HG03060 (cell line): ENCODE measurements at regions not wholly inside any gene's neighbourhood (a gene's known extent, or its start where the extent isn't known, plus 50 kb on each side); places are given as distances from the start of the nearest gene placed in this dataset.

Experiments used
- ATAC-seq: cut with Tn5 transposase; IDR thresholded peaks from one replicate; pipeline ENCODE4 v1.9.1; 2021; ENCODE audit warnings: low read depth, moderate number of reproducible peaks; ENCODE audit not compliant: unreplicated experiment

- ATAC-seq: no peak
Measured at GRCh38 chr16:76963614-76964315, 227.2 kb upstream of the MON1B start.

DNA sequence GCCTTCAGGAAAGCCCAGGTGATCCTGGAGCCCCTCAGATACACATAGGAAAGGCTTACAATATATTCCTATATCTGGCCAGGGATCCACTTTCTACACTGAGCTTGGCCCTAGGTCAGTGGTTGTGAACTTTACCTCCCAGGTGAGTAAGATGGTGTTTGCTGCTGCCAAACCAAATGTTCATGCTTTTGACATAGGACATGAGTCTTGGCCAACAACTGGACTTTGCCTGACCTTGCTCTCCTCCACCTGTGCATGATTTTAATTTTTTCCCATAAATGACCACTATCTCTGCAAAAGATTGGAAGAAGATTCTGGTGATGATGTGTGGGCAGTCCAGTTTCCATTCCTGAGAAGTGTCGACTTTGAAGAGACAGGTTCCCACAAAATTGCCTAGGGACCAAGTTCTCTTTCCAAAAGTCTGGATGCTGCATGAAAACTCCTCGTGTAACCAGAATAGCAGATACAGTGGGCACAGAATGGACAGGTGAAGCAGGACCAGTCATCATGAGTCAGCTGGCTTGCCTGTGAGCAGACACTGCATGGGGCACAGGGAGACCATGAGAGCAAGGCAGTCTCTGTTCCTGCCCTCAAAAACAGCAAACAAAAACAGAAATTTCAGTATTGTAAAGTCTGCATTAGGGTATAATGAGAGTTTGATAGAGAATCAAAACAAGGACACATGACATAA is 226.4 kb upstream of the MON1B start:
- no peak for ATAC-seq

- ATAC-seq: no peak
Measured at GRCh38 chr16:76970087-76970744, 220.8 kb upstream of the MON1B start.

GRCh38 chr16:76970745-76971099 is 220.3 kb upstream of the MON1B start:
- no peak for ATAC-seq

DNA sequence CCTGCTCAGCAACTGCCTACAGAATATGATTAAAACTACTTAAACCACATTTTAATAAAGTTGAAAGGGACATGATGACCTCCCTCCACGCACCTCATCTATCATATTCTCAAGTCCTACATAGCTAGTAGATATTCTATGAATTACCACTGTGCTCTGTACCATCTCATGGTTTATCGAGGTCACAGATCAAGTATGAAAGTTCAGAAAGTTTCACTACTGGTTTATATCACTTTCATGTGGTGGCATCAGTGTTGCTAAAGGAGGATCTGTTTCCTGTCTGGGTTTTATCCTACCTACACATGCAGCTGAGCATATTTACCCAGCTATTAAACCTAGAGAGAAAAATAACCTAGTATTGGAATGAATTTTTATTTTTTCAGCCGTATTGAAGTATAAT is 214.9 kb upstream of the MON1B start:
- peak; percentile 97 for ATAC-seq

DNA sequence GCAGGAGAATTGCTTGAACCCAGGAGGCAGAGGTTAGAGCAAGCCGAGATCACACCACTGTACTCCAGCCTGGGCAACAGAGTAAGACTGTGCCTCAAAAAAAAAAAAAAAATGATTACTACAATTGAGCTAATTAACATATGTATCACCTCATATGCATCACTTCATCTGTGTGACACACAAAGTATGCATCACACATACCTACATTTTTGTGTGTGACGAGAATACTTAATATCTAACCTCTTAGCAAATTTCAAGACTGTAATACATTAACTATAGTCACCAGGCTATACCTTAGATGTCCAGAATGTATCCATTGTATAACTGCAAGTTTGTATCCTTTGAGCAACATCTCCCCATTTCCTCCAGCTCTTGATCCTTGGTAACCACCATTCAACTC is 214.2 kb upstream of the MON1B start:
- no peak for ATAC-seq

DNA sequence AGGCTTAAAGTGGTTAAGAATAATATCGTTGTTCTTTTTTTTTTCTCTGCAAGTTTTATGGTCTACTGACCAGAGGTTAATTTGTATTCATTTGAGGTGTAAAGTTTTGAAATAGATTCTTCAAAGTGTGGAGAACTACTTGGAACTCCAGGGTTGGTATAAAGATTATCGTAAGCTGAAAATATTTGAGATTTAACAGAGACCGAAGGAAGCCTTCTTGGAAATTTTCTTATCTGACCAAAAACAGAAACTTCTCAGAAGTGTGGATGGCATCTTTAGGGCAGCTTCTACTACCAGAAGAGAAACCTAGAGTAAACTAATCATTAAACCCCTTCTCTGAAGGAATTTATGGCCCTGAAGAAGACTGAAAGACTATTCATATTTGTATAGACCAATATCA is 206.8 kb upstream of the MON1B start:
- ATAC-seq: no peak

GRCh38 chr16:76985392-76986045 is 205.5 kb upstream of the MON1B start:
- ATAC-seq: no peak

DNA sequence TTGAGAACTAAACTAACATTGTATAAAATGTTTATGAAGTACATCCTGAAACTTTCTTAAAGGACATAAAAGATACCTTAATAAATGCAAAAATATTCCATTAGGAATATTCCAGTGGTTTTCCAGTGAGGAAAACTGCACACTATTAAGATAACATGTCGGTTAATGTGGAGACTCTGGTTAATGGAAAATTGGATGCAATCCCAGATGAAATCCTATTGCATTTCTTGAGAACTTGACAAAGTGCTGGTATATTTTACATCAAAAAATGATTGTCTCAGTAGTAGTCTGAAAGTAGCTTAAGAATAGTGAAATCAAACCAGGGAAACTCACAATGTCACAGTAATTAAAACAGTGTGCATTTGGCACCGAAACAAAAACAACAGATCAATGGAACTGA is 202.5 kb upstream of the MON1B start:
- ATAC-seq: no peak

DNA sequence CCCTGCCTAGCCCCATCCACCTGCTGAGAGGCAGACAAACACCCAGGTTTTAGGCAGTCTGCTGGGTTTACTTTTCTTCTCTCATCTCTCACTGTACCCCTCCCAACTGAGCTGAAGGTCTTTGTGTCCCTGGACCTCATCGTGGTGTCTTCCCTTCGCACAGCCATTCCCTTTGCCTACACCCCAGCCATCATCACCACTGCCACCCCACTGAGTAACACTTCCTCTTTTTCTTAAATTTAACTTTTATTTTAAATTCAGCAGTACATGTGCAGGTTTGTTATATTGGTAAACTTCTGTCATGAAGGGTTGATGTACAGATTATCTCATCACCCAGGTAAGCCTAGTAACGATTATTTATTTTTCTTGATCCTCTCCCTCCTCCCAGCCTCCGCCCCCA is 188.3 kb upstream of the MON1B start:
- no peak for ATAC-seq

DNA sequence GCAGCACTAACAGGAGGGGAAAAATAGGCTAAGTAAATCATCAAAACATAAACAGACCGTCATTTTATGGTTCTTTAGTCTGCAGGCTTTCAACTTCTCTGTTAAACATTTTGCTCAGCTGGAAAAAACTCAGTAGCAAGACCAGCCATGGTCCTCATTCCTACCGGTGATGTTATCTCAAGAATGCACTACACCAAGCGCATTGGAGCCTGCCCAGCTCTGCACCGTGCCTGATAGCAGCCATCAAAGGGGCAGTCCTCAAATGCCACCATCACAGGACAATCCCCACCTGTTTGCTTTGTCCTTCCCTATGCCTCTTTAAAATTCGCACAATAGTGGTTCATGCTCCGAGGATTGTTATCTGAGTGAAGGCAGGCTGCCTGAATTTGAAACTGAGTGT is 181.5 kb upstream of the MON1B start:
- ATAC-seq: no peak

DNA sequence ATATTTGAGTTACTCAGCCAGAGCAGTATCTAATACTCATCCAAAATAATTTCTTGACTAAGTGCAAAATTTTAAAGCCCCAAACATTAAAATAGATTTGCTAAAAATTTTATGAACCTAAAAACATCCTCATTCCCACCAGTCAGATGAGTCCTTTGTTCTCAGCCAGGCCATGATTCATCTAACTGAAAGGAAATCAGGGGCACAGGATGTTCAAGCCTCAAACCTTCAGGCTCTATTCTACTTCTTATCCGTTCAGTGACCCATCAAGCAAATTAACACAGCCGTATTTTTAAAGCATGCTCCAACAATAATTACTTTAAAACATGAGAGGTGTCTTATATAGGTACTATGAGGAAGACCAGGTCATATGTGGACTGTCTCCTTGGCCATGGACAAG is 176.5 kb upstream of the MON1B start:
- ATAC-seq: no peak

DNA sequence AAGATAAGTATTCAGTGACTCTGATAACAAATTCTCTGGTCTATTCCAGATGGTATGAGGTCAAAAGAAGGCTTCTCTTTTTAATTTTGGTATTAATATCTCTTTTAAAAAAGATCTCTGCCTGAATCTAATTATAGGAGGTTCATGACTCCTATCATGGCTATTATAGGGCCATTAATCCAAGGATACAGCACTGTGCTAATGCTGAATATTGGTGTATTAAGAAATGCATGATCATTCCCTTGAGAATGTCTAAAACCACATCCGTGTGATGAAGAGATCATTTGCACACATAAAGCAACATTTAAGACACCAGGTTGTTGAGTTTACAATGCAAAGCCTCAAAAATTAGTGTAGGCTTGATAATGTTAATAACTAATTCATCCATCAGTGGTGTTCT is 160.4 kb upstream of the MON1B start:
- no peak for ATAC-seq

DNA sequence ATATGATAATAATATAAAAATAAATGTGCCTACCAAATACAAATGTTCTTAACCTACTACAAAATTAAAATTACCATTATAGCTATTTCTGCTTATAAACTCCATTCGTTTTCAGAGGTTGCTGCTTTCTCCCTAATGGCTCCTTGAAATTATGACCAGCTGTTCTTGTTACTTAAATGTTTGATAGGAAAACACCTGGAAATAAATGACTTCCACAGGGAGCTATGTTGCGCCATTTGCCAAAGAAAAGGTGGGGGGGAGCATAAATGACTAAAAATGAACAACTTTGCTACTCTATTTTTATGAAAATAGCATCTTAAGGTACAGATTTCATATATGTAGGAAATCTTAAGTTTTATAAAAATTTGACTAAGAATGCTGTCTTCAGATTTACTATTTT is 157.5 kb upstream of the MON1B start:
- ATAC-seq: no peak

- no peak for ATAC-seq
Measured at GRCh38 chr16:77035361-77035760, 155.6 kb upstream of the MON1B start.

DNA sequence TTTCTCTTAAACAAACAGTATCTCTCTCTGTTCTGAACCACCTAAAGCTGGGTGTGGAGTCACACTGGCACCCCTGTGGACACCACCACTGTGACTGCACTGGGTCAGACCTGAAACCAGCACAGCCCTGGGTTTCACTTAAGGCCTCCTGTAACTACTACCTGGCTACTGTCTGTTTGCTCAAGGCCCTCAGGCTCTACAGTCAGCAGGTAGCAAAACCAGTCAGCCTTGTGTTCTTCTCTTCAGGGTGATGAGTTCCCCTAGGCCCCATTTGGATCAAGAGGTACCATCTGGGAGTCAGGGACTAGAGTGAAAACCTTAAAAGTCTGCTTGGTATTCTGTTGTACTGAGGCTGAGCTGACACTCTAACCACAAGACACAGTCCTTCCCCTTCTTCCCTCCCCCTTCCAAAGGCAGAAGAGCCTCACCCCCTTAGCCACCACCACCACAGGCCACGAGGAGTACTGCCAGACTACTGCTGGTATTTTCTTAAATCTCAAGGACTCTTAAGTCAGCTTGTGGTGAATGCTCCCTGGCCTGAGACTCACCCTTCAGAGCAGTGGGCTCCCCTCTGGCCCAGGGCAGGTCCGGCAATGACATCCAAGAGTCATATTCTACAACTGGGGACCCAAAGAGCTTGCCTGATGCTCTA is 153.2 kb upstream of the MON1B start:
- no peak for ATAC-seq

- ATAC-seq: no peak
Measured at GRCh38 chr16:77041468-77041867, 149.5 kb upstream of the MON1B start.

DNA sequence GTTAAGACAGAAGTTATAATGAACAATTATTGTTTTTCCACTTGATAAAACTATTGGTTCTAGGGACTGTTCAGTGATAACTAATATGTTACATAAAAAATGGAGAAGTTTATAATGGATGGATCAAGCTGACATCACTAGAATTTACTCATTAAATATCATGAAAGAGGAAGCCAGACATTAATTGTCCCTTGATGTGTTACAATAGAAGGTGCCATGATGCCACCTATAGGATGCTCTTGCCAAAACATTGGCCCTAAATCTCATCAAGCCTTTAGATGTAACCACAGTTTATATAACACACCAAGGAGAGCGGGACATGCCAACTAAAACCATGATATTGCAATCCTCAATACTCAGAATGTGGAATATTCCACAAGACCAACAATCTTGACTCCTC is 147.9 kb upstream of the MON1B start:
- no peak for ATAC-seq

DNA sequence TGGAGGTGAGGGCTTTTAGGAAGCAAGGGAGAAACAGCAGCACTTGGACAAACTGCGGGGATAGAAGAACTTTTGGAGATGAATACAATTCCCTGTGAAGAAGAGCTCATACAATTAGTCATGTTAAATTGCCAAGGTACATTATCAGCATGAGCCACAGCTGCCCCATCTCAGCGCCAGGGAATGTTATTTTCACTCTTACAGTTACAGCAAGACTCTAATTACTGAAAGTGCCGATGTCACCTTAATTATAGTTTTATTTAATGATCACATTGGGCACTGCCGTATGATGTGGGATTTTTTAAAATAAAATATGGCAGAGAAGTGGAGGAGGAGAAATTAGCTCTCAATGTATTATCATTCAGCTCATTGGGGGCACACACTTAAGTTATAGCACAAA is 144.8 kb upstream of the MON1B start:
- ATAC-seq: no peak

- ATAC-seq: no peak
Measured at GRCh38 chr16:77048085-77048484, 142.9 kb upstream of the MON1B start.

GRCh38 chr16:77049577-77049976 is 141.4 kb upstream of the MON1B start:
- ATAC-seq: no peak
